ENCODE measurements at regions not wholly inside any gene's neighbourhood (a gene's known extent, or its start where the extent isn't known, plus 50 kb on each side); places are given as distances from the start of the nearest gene placed in this dataset.

DNA sequence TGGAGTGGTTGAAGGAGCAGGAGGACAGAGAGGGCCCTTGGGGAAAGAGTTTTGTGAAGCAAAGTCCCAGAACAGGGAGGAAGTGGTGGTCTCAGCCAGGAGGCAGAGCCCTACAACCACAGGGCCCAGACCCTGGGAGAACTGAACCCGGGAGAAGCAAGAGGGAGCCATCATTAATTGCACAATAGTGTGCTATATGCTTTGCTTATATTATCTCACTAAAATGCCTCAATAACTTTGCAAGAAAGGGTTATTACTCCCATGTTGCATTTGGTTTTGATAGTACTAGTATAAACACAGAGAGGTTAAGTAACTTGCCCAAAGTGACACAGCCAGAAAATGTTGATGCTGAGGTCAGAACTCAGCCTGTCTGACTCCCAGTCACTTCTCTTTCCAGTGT is 124.3 kb downstream of the FOXD2 start:
- TF ChIP-seq, protein P1, sequence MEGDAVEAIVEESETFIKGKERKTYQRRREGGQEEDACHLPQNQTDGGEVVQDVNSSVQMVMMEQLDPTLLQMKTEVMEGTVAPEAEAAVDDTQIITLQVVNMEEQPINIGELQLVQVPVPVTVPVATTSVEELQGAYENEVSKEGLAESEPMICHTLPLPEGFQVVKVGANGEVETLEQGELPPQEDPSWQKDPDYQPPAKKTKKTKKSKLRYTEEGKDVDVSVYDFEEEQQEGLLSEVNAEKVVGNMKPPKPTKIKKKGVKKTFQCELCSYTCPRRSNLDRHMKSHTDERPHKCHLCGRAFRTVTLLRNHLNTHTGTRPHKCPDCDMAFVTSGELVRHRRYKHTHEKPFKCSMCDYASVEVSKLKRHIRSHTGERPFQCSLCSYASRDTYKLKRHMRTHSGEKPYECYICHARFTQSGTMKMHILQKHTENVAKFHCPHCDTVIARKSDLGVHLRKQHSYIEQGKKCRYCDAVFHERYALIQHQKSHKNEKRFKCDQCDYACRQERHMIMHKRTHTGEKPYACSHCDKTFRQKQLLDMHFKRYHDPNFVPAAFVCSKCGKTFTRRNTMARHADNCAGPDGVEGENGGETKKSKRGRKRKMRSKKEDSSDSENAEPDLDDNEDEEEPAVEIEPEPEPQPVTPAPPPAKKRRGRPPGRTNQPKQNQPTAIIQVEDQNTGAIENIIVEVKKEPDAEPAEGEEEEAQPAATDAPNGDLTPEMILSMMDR (IDR thresholded peaks at IDR 0.05): no peak
- TF ChIP-seq POLR2A (IDR thresholded peaks at IDR 0.05): no peak

Data from lower leg skin (tissue), 3 donors.